ENCODE measurements at regions not wholly inside any gene's neighbourhood (a gene's known extent, or its start where the extent isn't known, plus 50 kb on each side); places are given as distances from the start of the nearest gene placed in this dataset.
"Not testable (repeated sequence)": the region's sequence is repeated elsewhere in the genome, so short reads cannot be mapped to it uniquely, and the experiment has no call there.

DNA sequence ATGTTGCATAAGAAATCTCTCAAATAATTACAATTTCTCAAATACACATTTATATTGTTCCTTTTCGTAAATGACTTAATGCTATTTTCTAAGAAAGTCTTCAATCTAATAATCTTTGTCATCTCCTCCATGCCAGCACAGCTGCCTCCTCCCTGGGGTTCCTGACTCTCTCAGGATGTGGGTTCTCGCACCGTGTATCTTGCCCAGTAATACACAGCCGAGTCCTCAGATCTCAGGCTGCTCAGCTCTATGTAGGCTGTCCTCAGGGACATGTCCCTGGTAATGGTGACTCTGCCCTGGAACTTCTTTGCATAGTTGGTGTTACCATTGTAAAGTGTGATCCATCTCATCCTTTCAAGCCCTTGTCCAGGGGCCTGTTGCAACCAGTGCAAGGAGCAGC lies 1177.3 kb downstream of the TMEM121 start:
- H3K4me1 ChIP-seq (ENCODE audit: insufficient read depth, low read length); H3K27me3 Mint-ChIP-seq; H3K4me3 ChIP-seq (ENCODE audit: low read length); H3K27me3 ChIP-seq (ENCODE audit: control insufficient read depth in 1 of 2, insufficient read depth in 2 of 2, low read length in 2 of 2); H3K27ac ChIP-seq (ENCODE audit: low read depth in 1 of 2, low read length in 2 of 2); ATAC-seq (ENCODE audit: poor library complexity); H3K36me3 ChIP-seq (ENCODE audit: insufficient read depth, low read length); H3K9me3 ChIP-seq (ENCODE audit: control insufficient read depth in 1 of 2, insufficient read depth in 1 of 2, low read length in 2 of 2); H3K4me3 Mint-ChIP-seq; H3K9me3 Mint-ChIP-seq; DNase-seq; intact Hi-C loops (cut with DNase I, micrococcal nuclease); CTCF ChIA-PET; POLR2A ChIA-PET; H3K36me3 Mint-ChIP-seq (ENCODE audit: low read depth); H3K27ac Mint-ChIP-seq: not testable (repeated sequence)
- H3K4me1 Mint-ChIP-seq (ENCODE audit: low read depth): peaks cover 18% of the 10 kb centered on the region

GRCh38 chr14:106706488-106706887 lies 1180.1 kb downstream of the TMEM121 start:
- H3K4me1 Mint-ChIP-seq (ENCODE audit: low read depth); H3K36me3 Mint-ChIP-seq (ENCODE audit: low read depth); H3K9me3 Mint-ChIP-seq; H3K27me3 Mint-ChIP-seq; H3K27ac ChIP-seq (ENCODE audit: low read depth in 1 of 2, low read length in 2 of 2); H3K4me1 ChIP-seq (ENCODE audit: insufficient read depth, low read length); ATAC-seq (ENCODE audit: poor library complexity); H3K27ac Mint-ChIP-seq; H3K36me3 ChIP-seq (ENCODE audit: insufficient read depth, low read length); H3K9me3 ChIP-seq (ENCODE audit: control insufficient read depth in 1 of 2, insufficient read depth in 1 of 2, low read length in 2 of 2); H3K4me3 Mint-ChIP-seq; POLR2A ChIA-PET; H3K27me3 ChIP-seq (ENCODE audit: control insufficient read depth in 1 of 2, insufficient read depth in 2 of 2, low read length in 2 of 2); intact Hi-C loops (cut with DNase I, micrococcal nuclease); H3K4me3 ChIP-seq (ENCODE audit: low read length): not testable (repeated sequence)
- peak in 3 of 14 experiments; percentile 8 to 25 (median 25) for DNase-seq
- CTCF ChIA-PET: interaction anchor here (1.3 kb wide), 1 partner anchor 15 kb away, joined by 4 read pairs; no protein-coding TSS in a partner anchor

DNA sequence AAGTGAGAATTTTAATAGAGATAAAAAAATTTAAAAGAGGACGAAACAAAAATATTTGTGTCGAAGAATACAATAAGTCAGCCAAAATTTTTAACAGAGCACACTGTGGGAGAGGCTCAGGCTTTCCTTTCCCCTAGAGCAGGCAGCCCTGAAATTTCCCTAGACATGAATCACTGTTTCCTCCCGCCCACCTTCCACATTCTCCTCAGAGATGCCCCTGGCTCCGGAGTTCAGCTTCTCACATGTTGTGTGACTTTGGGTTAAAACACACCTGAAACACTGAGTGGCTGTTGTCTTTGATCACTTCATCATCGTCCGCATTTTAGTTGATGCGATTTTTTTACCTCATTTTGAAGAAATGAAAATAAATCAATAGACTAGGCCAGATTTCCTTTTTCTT lies 1183.8 kb downstream of the TMEM121 start:
- H3K36me3 ChIP-seq (ENCODE audit: insufficient read depth, low read length); H3K9me3 ChIP-seq (ENCODE audit: control insufficient read depth in 1 of 2, insufficient read depth in 1 of 2, low read length in 2 of 2); H3K9me3 Mint-ChIP-seq; H3K27ac ChIP-seq (ENCODE audit: low read depth in 1 of 2, low read length in 2 of 2); H3K27ac Mint-ChIP-seq; POLR2A ChIA-PET; H3K36me3 Mint-ChIP-seq (ENCODE audit: low read depth); ATAC-seq (ENCODE audit: poor library complexity); CTCF ChIA-PET; DNase-seq; H3K27me3 Mint-ChIP-seq; H3K4me3 ChIP-seq (ENCODE audit: low read length); H3K4me1 Mint-ChIP-seq (ENCODE audit: low read depth); H3K27me3 ChIP-seq (ENCODE audit: control insufficient read depth in 1 of 2, insufficient read depth in 2 of 2, low read length in 2 of 2); H3K4me3 Mint-ChIP-seq: not testable (repeated sequence)
- intact Hi-C loops (cut with DNase I, micrococcal nuclease): loop anchor here (5.0 to 10.0 kb wide), 2 partner anchors 45 to 57 kb away; no protein-coding TSS in a partner anchor
- peaks cover 11% of the 10 kb centered on the region for H3K4me1 ChIP-seq (ENCODE audit: insufficient read depth, low read length)

DNA sequence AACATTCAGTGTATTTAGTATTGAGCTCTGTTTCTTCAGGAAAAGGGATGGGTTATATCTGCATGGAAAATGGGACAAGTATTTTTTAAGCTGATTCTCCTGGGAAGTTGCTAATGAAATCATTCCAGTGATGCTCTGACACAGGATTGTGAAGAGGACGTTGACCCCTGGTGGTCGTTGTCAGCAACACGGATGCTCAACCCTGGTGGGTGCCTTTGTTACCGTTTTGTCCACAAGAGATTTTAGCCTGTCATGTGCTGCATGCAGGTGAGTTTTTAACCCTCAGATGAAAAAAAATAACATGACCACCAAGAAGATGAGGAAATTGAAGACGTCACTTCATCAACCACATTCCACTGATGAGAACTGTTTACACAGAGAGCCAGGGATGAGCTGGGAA lies 1186.1 kb downstream of the TMEM121 start:
- H3K36me3 Mint-ChIP-seq (ENCODE audit: low read depth); POLR2A ChIA-PET; H3K27ac Mint-ChIP-seq; H3K36me3 ChIP-seq (ENCODE audit: insufficient read depth, low read length); H3K27ac ChIP-seq (ENCODE audit: low read depth in 1 of 2, low read length in 2 of 2); H3K9me3 Mint-ChIP-seq; H3K4me3 ChIP-seq (ENCODE audit: low read length); H3K27me3 Mint-ChIP-seq; ATAC-seq (ENCODE audit: poor library complexity); H3K27me3 ChIP-seq (ENCODE audit: control insufficient read depth in 1 of 2, insufficient read depth in 2 of 2, low read length in 2 of 2); H3K4me3 Mint-ChIP-seq; H3K9me3 ChIP-seq (ENCODE audit: control insufficient read depth in 1 of 2, insufficient read depth in 1 of 2, low read length in 2 of 2): not testable (repeated sequence)
- peak in 1 of 14 experiments; percentile 24 for DNase-seq
- peaks cover 10% of the 10 kb centered on the region for H3K4me1 Mint-ChIP-seq (ENCODE audit: low read depth)
- peaks cover 12% of the 10 kb centered on the region for H3K4me1 ChIP-seq (ENCODE audit: insufficient read depth, low read length)
- intact Hi-C loops (cut with DNase I, micrococcal nuclease): loop anchor here (5.0 to 10.0 kb wide), 2 partner anchors 48 to 55 kb away; no protein-coding TSS in a partner anchor
- CTCF ChIA-PET: interaction anchor here (1.1 kb wide), 1 partner anchor 49 kb away, joined by 3 read pairs; no protein-coding TSS in a partner anchor

- CTCF ChIA-PET; H3K9me3 ChIP-seq (ENCODE audit: control insufficient read depth in 1 of 2, insufficient read depth in 1 of 2, low read length in 2 of 2); H3K27ac ChIP-seq (ENCODE audit: low read depth in 1 of 2, low read length in 2 of 2); POLR2A ChIA-PET; H3K27me3 Mint-ChIP-seq; H3K27me3 ChIP-seq (ENCODE audit: control insufficient read depth in 1 of 2, insufficient read depth in 2 of 2, low read length in 2 of 2); H3K9me3 Mint-ChIP-seq; H3K27ac Mint-ChIP-seq; H3K36me3 Mint-ChIP-seq (ENCODE audit: low read depth); H3K4me3 Mint-ChIP-seq; H3K4me3 ChIP-seq (ENCODE audit: low read length); H3K36me3 ChIP-seq (ENCODE audit: insufficient read depth, low read length): not testable (repeated sequence)
- H3K4me1 Mint-ChIP-seq (ENCODE audit: low read depth): peaks cover 28% of the 10 kb centered on the region
- ATAC-seq (ENCODE audit: poor library complexity): peak; percentile 59
- DNase-seq: peak in 5 of 14 experiments; percentile 16 to 49 (median 38)
- peaks cover 29% of the 10 kb centered on the region for H3K4me1 ChIP-seq (ENCODE audit: insufficient read depth, low read length)
- intact Hi-C loops (cut with DNase I, micrococcal nuclease): loop anchor here (5.0 to 10.0 kb wide), 3 partner anchors 50 to 53 kb away; no protein-coding TSS in a partner anchor
Measured at GRCh38 chr14:106714446-106715428, 1188.4 kb downstream of the TMEM121 start.

Measured in CD4-positive, alpha-beta T cell (primary cell).